Stimulated activated CD8-positive, alpha-beta memory T cell treated with anti-CD3 and anti-CD28 coated beads, Interleukin-12 subunit alpha, Interleukin-12 subunit beta, amount 100 ng/mL, for 4 hours (primary cell): ENCODE measurements at regions not wholly inside any gene's neighbourhood (a gene's known extent, or its start where the extent isn't known, plus 50 kb on each side); places are given as distances from the start of the nearest gene placed in this dataset.
"Not testable (repeated sequence)": the region's sequence is repeated elsewhere in the genome, so short reads cannot be mapped to it uniquely, and the experiment has no call there.

ENCODE experiments used
- DNase-seq: peaks from one replicate; pipeline ENCODE4 v3.0.0-alpha.2; 2020; ENCODE audit warnings: low read depth

GRCh38 chr3:176074096-176074495 lies 1123.2 kb downstream of the TBL1XR1 start:
- no peak for DNase-seq

- DNase-seq, result no peak
Measured at GRCh38 chr3:176071943-176072342, 1125.3 kb downstream of the TBL1XR1 start.

- no peak for DNase-seq
Measured at GRCh38 chr3:176068750-176069149, 1128.5 kb downstream of the TBL1XR1 start.

GRCh38 chr3:176058856-176059255 lies 1138.4 kb downstream of the TBL1XR1 start:
- no peak for DNase-seq

GRCh38 chr3:176055836-176056235 lies 1141.4 kb downstream of the TBL1XR1 start:
- no peak for DNase-seq

- no peak for DNase-seq
Measured at GRCh38 chr3:176051766-176052165, 1145.5 kb downstream of the TBL1XR1 start.

- no peak for DNase-seq
Measured at GRCh38 chr3:176046703-176047102, 1150.6 kb downstream of the TBL1XR1 start.

- DNase-seq, result no peak
Measured at GRCh38 chr3:176041812-176042211, 1155.5 kb downstream of the TBL1XR1 start.

- DNase-seq, result no peak
Measured at GRCh38 chr3:176041185-176041584, 1156.1 kb downstream of the TBL1XR1 start.

GRCh38 chr3:176037636-176038035 lies 1159.6 kb downstream of the TBL1XR1 start:
- DNase-seq, result no peak

GRCh38 chr3:176032043-176032442 lies 1165.2 kb downstream of the TBL1XR1 start:
- DNase-seq, result no peak

GRCh38 chr3:176016203-176016602 lies 1157.1 kb downstream of the NAALADL2 start:
- not testable (repeated sequence) for DNase-seq

GRCh38 chr3:176015228-176015627 lies 1156.1 kb downstream of the NAALADL2 start:
- DNase-seq, result not testable (repeated sequence)

- DNase-seq, result no peak
Measured at GRCh38 chr3:176009256-176009655, 1150.1 kb downstream of the NAALADL2 start.

- DNase-seq, result no peak
Measured at GRCh38 chr3:176005564-176005963, 1146.4 kb downstream of the NAALADL2 start.

- no peak for DNase-seq
Measured at GRCh38 chr3:175989161-175989560, 1130.0 kb downstream of the NAALADL2 start.

- DNase-seq, result no peak
Measured at GRCh38 chr3:175988401-175988800, 1129.3 kb downstream of the NAALADL2 start.

GRCh38 chr3:175985781-175986180 lies 1126.6 kb downstream of the NAALADL2 start:
- DNase-seq, result no peak

- DNase-seq, result no peak
Measured at GRCh38 chr3:175983379-175983778, 1124.2 kb downstream of the NAALADL2 start.

GRCh38 chr3:175980486-175981090 lies 1121.5 kb downstream of the NAALADL2 start:
- no peak for DNase-seq

- no peak for DNase-seq
Measured at GRCh38 chr3:175977968-175978752, 1119.0 kb downstream of the NAALADL2 start.

- no peak for DNase-seq
Measured at GRCh38 chr3:175969456-175969855, 1110.3 kb downstream of the NAALADL2 start.

- DNase-seq, result no peak
Measured at GRCh38 chr3:175965036-175965435, 1105.9 kb downstream of the NAALADL2 start.

- no peak for DNase-seq
Measured at GRCh38 chr3:175957427-175957826, 1098.3 kb downstream of the NAALADL2 start.
